ENCODE measurements at regions not wholly inside any gene's neighbourhood (a gene's known extent, or its start where the extent isn't known, plus 50 kb on each side); places are given as distances from the start of the nearest gene placed in this dataset.
"Not testable (repeated sequence)": the region's sequence is repeated elsewhere in the genome, so short reads cannot be mapped to it uniquely, and the experiment has no call there.

- DNase-seq = not testable (repeated sequence)
These were observed 134.5 kb downstream of the NPIPB11 start for GRCh38 chr16:29271721-29272675.

GRCh38 chr16:29270923-29271322 lies 135.6 kb downstream of the NPIPB11 start:
- not testable (repeated sequence) for DNase-seq

GRCh38 chr16:29270033-29270432 lies 136.5 kb downstream of the NPIPB11 start:
- DNase-seq = not testable (repeated sequence)

- not testable (repeated sequence) for DNase-seq
These were observed 137.2 kb downstream of the NPIPB11 start for GRCh38 chr16:29269192-29269811.

- DNase-seq = not testable (repeated sequence)
These were observed 137.7 kb downstream of the NPIPB11 start for GRCh38 chr16:29268785-29269191.

GRCh38 chr16:29268348-29268747 lies 138.2 kb downstream of the NPIPB11 start:
- not testable (repeated sequence) for DNase-seq

GRCh38 chr16:29267891-29268290 lies 138.6 kb downstream of the NPIPB11 start:
- DNase-seq = not testable (repeated sequence)

- DNase-seq = not testable (repeated sequence)
These were observed 139.4 kb downstream of the NPIPB11 start for GRCh38 chr16:29267055-29267619.

GRCh38 chr16:29266612-29267011 lies 139.9 kb downstream of the NPIPB11 start:
- not testable (repeated sequence) for DNase-seq

- not testable (repeated sequence) for DNase-seq
These were observed 141.2 kb downstream of the NPIPB11 start for GRCh38 chr16:29265255-29265853.

GRCh38 chr16:29264080-29264837 lies 142.3 kb downstream of the NPIPB11 start:
- DNase-seq = not testable (repeated sequence)

GRCh38 chr16:29262725-29263124 lies 143.8 kb downstream of the NPIPB11 start:
- DNase-seq = not testable (repeated sequence)

GRCh38 chr16:29261427-29262248 lies 144.9 kb downstream of the NPIPB11 start:
- not testable (repeated sequence) for DNase-seq

GRCh38 chr16:29260683-29261426 lies 145.7 kb downstream of the NPIPB11 start:
- DNase-seq = not testable (repeated sequence)

- DNase-seq = not testable (repeated sequence)
These were observed 146.7 kb downstream of the NPIPB11 start for GRCh38 chr16:29259635-29260457.

- DNase-seq = not testable (repeated sequence)
These were observed 147.4 kb downstream of the NPIPB11 start for GRCh38 chr16:29258946-29259634.

- DNase-seq = not testable (repeated sequence)
These were observed 148.8 kb downstream of the NPIPB11 start for GRCh38 chr16:29257419-29258336.

- DNase-seq = no peak
These were observed 150.0 kb downstream of the NPIPB11 start for GRCh38 chr16:29256501-29256981.

Measured in NCI-H187 (cell line).